Panc1 (cell line): ENCODE measurements at regions not wholly inside any gene's neighbourhood (a gene's known extent, or its start where the extent isn't known, plus 50 kb on each side); places are given as distances from the start of the nearest gene placed in this dataset.

Experiments
- POLR2AphosphoS5 ChIP-seq: IDR thresholded peaks from 2 replicates; pipeline ENCODE4 v1.6.1; 2012; ENCODE audit warnings: mild to moderate bottlenecking, low read depth, low read length, moderate library complexity
- SIN3A ChIP-seq: IDR thresholded peaks from 2 replicates; pipeline ENCODE4 v1.6.1; 2012; ENCODE audit warnings: low read depth, mild to moderate bottlenecking, low read length, moderate library complexity, borderline replicate concordance; ENCODE audit not compliant: insufficient read depth
- TF ChIP-seq, protein P1 (sequence below): fragments of 450-650 bp; IDR thresholded peaks from 2 replicates; pipeline ENCODE4 v1.5.1; 2017; ENCODE audit warnings: mild to moderate bottlenecking
- TF ChIP-seq, protein P2 (sequence below), 2 experiments: IDR thresholded peaks; 2 replicates each; pipeline ENCODE4 v1.6.1; 2011 to 2012; ENCODE audit warnings: low read depth in 2 of 2, control low read depth in 1 of 2, low read length in 1 of 2, mild to moderate bottlenecking in 1 of 2, moderate library complexity in 1 of 2; ENCODE audit not compliant: insufficient read depth in 1 of 2

DNA sequence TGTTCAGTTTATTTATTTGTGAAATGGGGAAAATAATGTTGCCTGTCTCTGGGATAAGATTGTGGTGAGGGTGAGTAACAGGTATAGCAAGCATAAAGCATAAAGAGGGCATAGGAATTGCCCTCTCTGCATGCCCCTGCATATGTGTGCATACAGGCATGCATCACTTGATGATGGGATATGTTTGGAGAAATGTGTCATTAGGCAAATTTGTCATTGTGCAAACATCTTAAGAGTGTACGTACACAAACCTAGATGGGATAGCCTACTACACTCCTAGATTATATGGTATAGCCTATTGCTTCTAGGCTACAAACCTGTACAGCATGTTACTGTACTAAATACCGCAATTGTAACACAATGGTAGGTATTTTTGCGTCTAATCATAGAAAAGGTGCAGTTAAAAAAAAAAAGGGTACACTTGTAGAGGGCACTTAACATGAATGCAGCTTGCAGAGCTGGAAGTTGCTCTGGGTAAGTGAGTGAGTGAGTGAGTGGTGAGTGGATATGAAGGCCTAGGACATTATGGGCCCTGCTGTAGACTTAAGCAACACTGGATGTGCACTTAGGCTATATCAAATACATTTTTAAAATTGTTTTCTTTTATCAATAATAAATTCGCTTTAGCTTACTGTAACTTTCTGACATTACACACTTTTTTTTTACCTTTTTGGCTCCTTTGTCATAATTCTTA is 386.5 kb upstream of the ANKRD30A start:
- TF ChIP-seq, protein P1, sequence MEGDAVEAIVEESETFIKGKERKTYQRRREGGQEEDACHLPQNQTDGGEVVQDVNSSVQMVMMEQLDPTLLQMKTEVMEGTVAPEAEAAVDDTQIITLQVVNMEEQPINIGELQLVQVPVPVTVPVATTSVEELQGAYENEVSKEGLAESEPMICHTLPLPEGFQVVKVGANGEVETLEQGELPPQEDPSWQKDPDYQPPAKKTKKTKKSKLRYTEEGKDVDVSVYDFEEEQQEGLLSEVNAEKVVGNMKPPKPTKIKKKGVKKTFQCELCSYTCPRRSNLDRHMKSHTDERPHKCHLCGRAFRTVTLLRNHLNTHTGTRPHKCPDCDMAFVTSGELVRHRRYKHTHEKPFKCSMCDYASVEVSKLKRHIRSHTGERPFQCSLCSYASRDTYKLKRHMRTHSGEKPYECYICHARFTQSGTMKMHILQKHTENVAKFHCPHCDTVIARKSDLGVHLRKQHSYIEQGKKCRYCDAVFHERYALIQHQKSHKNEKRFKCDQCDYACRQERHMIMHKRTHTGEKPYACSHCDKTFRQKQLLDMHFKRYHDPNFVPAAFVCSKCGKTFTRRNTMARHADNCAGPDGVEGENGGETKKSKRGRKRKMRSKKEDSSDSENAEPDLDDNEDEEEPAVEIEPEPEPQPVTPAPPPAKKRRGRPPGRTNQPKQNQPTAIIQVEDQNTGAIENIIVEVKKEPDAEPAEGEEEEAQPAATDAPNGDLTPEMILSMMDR = no peak
- TF ChIP-seq, protein P2, sequence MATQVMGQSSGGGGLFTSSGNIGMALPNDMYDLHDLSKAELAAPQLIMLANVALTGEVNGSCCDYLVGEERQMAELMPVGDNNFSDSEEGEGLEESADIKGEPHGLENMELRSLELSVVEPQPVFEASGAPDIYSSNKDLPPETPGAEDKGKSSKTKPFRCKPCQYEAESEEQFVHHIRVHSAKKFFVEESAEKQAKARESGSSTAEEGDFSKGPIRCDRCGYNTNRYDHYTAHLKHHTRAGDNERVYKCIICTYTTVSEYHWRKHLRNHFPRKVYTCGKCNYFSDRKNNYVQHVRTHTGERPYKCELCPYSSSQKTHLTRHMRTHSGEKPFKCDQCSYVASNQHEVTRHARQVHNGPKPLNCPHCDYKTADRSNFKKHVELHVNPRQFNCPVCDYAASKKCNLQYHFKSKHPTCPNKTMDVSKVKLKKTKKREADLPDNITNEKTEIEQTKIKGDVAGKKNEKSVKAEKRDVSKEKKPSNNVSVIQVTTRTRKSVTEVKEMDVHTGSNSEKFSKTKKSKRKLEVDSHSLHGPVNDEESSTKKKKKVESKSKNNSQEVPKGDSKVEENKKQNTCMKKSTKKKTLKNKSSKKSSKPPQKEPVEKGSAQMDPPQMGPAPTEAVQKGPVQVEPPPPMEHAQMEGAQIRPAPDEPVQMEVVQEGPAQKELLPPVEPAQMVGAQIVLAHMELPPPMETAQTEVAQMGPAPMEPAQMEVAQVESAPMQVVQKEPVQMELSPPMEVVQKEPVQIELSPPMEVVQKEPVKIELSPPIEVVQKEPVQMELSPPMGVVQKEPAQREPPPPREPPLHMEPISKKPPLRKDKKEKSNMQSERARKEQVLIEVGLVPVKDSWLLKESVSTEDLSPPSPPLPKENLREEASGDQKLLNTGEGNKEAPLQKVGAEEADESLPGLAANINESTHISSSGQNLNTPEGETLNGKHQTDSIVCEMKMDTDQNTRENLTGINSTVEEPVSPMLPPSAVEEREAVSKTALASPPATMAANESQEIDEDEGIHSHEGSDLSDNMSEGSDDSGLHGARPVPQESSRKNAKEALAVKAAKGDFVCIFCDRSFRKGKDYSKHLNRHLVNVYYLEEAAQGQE (IDR thresholded peaks at IDR 0.05; ENCODE audit: insufficient read depth in 1 of 2, low read depth in 2 of 2, low read length in 1 of 2) = no peak
- no peak for TF ChIP-seq POLR2AphosphoS5
- no peak for TF ChIP-seq SIN3A
